KMS-11 (cell line): ENCODE measurements at regions not wholly inside any gene's neighbourhood (a gene's known extent, or its start where the extent isn't known, plus 50 kb on each side); places are given as distances from the start of the nearest gene placed in this dataset.

ENCODE experiments used
- H2AFZ ChIP-seq: fragments of 200-600 bp; sonication (generic); 2 replicates; pipeline ENCODE4 v1.6.1; 2016; ENCODE audit warnings: antibody characterized with exemption, mixed run types, low read depth
- H3K27ac ChIP-seq: fragments of 200-600 bp; sonication (generic); 2 replicates; pipeline ENCODE4 v1.6.1; 2016; ENCODE audit warnings: mild to moderate bottlenecking, mixed run types
- H3K27me3 ChIP-seq: fragments of 200-600 bp; sonication (generic); 2 replicates; pipeline ENCODE4 v1.6.1; 2017; ENCODE audit warnings: mild to moderate bottlenecking, low read depth, mixed run types, moderate library complexity; ENCODE audit not compliant: insufficient read depth
- H3K36me3 ChIP-seq: fragments of 200-600 bp; sonication (generic); 2 replicates; pipeline ENCODE4 v1.6.1; 2017; ENCODE audit warnings: mild to moderate bottlenecking, mixed run types; ENCODE audit not compliant: insufficient read depth
- H3K4me1 ChIP-seq: fragments of 200-600 bp; sonication (generic); 2 replicates; pipeline ENCODE4 v1.6.1; 2016; ENCODE audit warnings: mild to moderate bottlenecking, low read depth, mixed run types; ENCODE audit not compliant: poor library complexity, severe bottlenecking
- H3K4me2 ChIP-seq: fragments of 200-600 bp; sonication (generic); 2 replicates; pipeline ENCODE4 v1.7.0; 2016; ENCODE audit warnings: mild to moderate bottlenecking, mixed run types
- H3K4me3 ChIP-seq: fragments of 200-600 bp; sonication (generic); IDR thresholded peaks from 2 replicates; pipeline ENCODE4 v1.6.1; 2017; ENCODE audit warnings: low read depth, low read length, mixed read lengths; ENCODE audit not compliant: insufficient read depth
- H3K79me2 ChIP-seq: fragments of 200-600 bp; sonication (generic); 2 replicates; pipeline ENCODE4 v1.6.1; 2016; ENCODE audit warnings: low read depth, mixed run types; ENCODE audit not compliant: insufficient read depth
- H3K9ac ChIP-seq: fragments of 200-600 bp; sonication (generic); 2 replicates; pipeline ENCODE4 v1.6.1; 2016; ENCODE audit warnings: mild to moderate bottlenecking, mixed run types
- H4K20me1 ChIP-seq: fragments of 200-600 bp; sonication (generic); 2 replicates; pipeline ENCODE4 v1.6.1; 2016; ENCODE audit warnings: mild to moderate bottlenecking, mixed run types; ENCODE audit not compliant: insufficient read depth
- CTCF ChIP-seq: fragments of 200-600 bp; sonication (generic); conservative IDR thresholded peaks from 2 replicates; pipeline ENCODE4 v1.6.1; 2017; ENCODE audit warnings: low read depth, mild to moderate bottlenecking, antibody characterized with exemption, low read length, moderate library complexity, mixed read lengths

- Histone ChIP-seq H3K4me1 (no peaks in the 10 kb centered on the region), H3K4me2 (no peak overlapping the region), H3K27ac (no peak overlapping the region), H3K36me3 (no peaks in the 10 kb centered on the region), H3K4me3 (no peak overlapping the region), H2AFZ (no peak overlapping the region), H4K20me1 (no peaks in the 10 kb centered on the region), H3K9ac (no peak overlapping the region), H3K79me2 (no peaks in the 10 kb centered on the region), H3K27me3 (no peaks in the 10 kb centered on the region)
- TF ChIP-seq CTCF: no peak
Measured at GRCh38 chr1:83505148-83505547, 493.8 kb downstream of the TTLL7 start.

- Histone ChIP-seq H3K27ac (no peak overlapping the region), H3K9ac (no peak overlapping the region), H3K36me3 (no peaks in the 10 kb centered on the region), H3K4me3 (no peak overlapping the region), H3K4me1 (no peaks in the 10 kb centered on the region), H3K4me2 (no peak overlapping the region), H3K27me3 (no peaks in the 10 kb centered on the region), H2AFZ (no peak overlapping the region), H3K79me2 (no peaks in the 10 kb centered on the region), H4K20me1 (no peaks in the 10 kb centered on the region)
- TF ChIP-seq CTCF: no peak
Measured at GRCh38 chr1:83503153-83503552, 495.8 kb downstream of the TTLL7 start.

GRCh38 chr1:83500987-83501591 lies 497.8 kb downstream of the TTLL7 start:
- no peak for TF ChIP-seq CTCF
- Histone ChIP-seq H2AFZ (no peak overlapping the region), H3K27me3 (no peaks in the 10 kb centered on the region), H3K4me1 (no peaks in the 10 kb centered on the region), H3K9ac (no peak overlapping the region), H3K36me3 (no peaks in the 10 kb centered on the region), H3K27ac (no peak overlapping the region), H4K20me1 (no peaks in the 10 kb centered on the region), H3K4me3 (no peak overlapping the region), H3K4me2 (no peak overlapping the region), H3K79me2 (no peaks in the 10 kb centered on the region)

GRCh38 chr1:83500531-83500930 lies 498.4 kb downstream of the TTLL7 start:
- H4K20me1 ChIP-seq: no peaks in the 10 kb centered on the region
- no peak overlapping the region for H2AFZ ChIP-seq

More at GRCh38 chr1:83500531-83500930, 498.4 kb downstream of the TTLL7 start:
- H3K9ac ChIP-seq: no peak overlapping the region
- H3K79me2 ChIP-seq: no peaks in the 10 kb centered on the region
- no peaks in the 10 kb centered on the region for H3K36me3 ChIP-seq
- no peak overlapping the region for H3K4me2 ChIP-seq
- H3K27ac ChIP-seq: no peak overlapping the region
- TF ChIP-seq CTCF: no peak
- no peaks in the 10 kb centered on the region for H3K4me1 ChIP-seq
- H3K4me3 ChIP-seq: no peak overlapping the region
- no peaks in the 10 kb centered on the region for H3K27me3 ChIP-seq
